Panc1 (cell line): ENCODE measurements at regions not wholly inside any gene's neighbourhood (a gene's known extent, or its start where the extent isn't known, plus 50 kb on each side); places are given as distances from the start of the nearest gene placed in this dataset.

ENCODE experiments used
- ATAC-seq: fragments of 200-7000 bp; cut with Tn5 transposase; 2 replicates; pipeline ENCODE4 v1.9.1; 2020; ENCODE audit warnings: mild to moderate bottlenecking, moderate library complexity
- BruUV-seq: library from RNA; stranded (reverse); fragments of 400-500 nt; replicated peaks from 2 replicates; lab custom pipeline; 2021; lab: Mats Ljungman, UMichigan
- CTCF ChIA-PET: fragments of 300-600 bp; sonication (Branson Sonifier 250); formaldehyde crosslinking; loops from one replicate; lab custom pipeline; 2022; ENCODE audit warnings: antibody characterized with exemption; lab: Charles Lee
- POLR2A ChIA-PET: fragments of 300-600 bp; sonication (Branson Sonifier 250); formaldehyde crosslinking; loops from one replicate; lab custom pipeline; 2022; ENCODE audit warnings: antibody characterized with exemption; lab: Charles Lee
- DNase-seq: peaks from one replicate; pipeline ENCODE4 v3.0.0-alpha.2; 2010; ENCODE audit warnings: low read depth, low spot score
- H3K27ac ChIP-seq: 2 replicates; pipeline ENCODE4 v1.5.1; 2011; ENCODE audit warnings: mild to moderate bottlenecking, low read length, inconsistent platforms
- H3K27me3 ChIP-seq: fragments of 200-500 bp; sonication (Bioruptor generic); 2 replicates; pipeline ENCODE4 v1.6.0; 2014; ENCODE audit warnings: low read length, inconsistent platforms; ENCODE audit not compliant: control insufficient read depth, insufficient read depth
- H3K36me3 ChIP-seq: fragments of 200-500 bp; sonication (Bioruptor generic); 2 replicates; pipeline ENCODE4 v1.5.1; 2014; ENCODE audit warnings: inconsistent platforms, mild to moderate bottlenecking, low read length, moderate library complexity; ENCODE audit not compliant: control insufficient read depth, insufficient read depth
- H3K4me1 ChIP-seq: 2 replicates; pipeline ENCODE4 v1.5.1; 2011; ENCODE audit warnings: inconsistent platforms, mild to moderate bottlenecking, low read length, moderate library complexity; ENCODE audit not compliant: control insufficient read depth, insufficient read depth
- H3K4me3 ChIP-seq, 2 experiments: 2 replicates each; pipeline ENCODE4 v1.5.1; 2011 to 2012; ENCODE audit warnings: low read depth in 2 of 2, low read length in 2 of 2, mild to moderate bottlenecking in 2 of 2, inconsistent platforms in 1 of 2, moderate library complexity in 1 of 2
- H3K9me3 ChIP-seq: fragments of 200-500 bp; sonication (Bioruptor generic); 2 replicates; pipeline ENCODE4 v1.5.1; 2014; ENCODE audit warnings: low read depth, mild to moderate bottlenecking, inconsistent platforms, low read length, moderate library complexity; ENCODE audit not compliant: control insufficient read depth, insufficient read depth
- CTCF ChIP-seq: fragments of 450-650 bp; IDR thresholded peaks from 2 replicates; pipeline ENCODE4 v1.5.1; 2017; ENCODE audit warnings: mild to moderate bottlenecking
- POLR2AphosphoS5 ChIP-seq: IDR thresholded peaks from 2 replicates; pipeline ENCODE4 v1.6.1; 2012; ENCODE audit warnings: mild to moderate bottlenecking, low read depth, low read length, moderate library complexity
- REST ChIP-seq, 2 experiments: IDR thresholded peaks; 2 replicates each; pipeline ENCODE4 v1.6.1; 2011 to 2012; ENCODE audit warnings: low read depth in 2 of 2, control low read depth in 1 of 2, low read length in 1 of 2, mild to moderate bottlenecking in 1 of 2, moderate library complexity in 1 of 2; ENCODE audit not compliant: insufficient read depth in 1 of 2
- SIN3A ChIP-seq: IDR thresholded peaks from 2 replicates; pipeline ENCODE4 v1.6.1; 2012; ENCODE audit warnings: low read depth, mild to moderate bottlenecking, low read length, moderate library complexity, borderline replicate concordance; ENCODE audit not compliant: insufficient read depth
- TCF7L2 ChIP-seq: IDR thresholded peaks from 2 replicates; pipeline ENCODE4 v1.6.1; 2011; ENCODE audit warnings: mild to moderate bottlenecking, low read depth, low read length, inconsistent platforms
- in situ Hi-C: cut with HindIII; loops from 2 replicates; pipeline ENCODE4 v1.10.0; 2016; ENCODE audit warnings: low sequenced_read_pairs, low pct_unique_long_range_greater_than_20kb
- intact Hi-C: fragments of 100-400 bp; cut with micrococcal nuclease; formaldehyde crosslinking; loops from one replicate; pipeline ENCODE4 v1.10.0; 2022; ENCODE audit not compliant: unreplicated experiment

- in situ Hi-C loops (no loop called here), intact Hi-C loops (no loop called here)
- Histone ChIP-seq H3K27ac (no peak overlapping the region), H3K4me1 (no peaks in the 10 kb centered on the region), H3K36me3 (no peaks in the 10 kb centered on the region), H3K27me3 (no peaks in the 10 kb centered on the region), H3K4me3 (no peak overlapping the region), H3K9me3 (no peaks in the 10 kb centered on the region)
- no peak for TF ChIP-seq SIN3A
- no peak for TF ChIP-seq POLR2AphosphoS5
- TF ChIP-seq TCF7L2 = no peak
- TF ChIP-seq REST (IDR thresholded peaks at IDR 0.05; ENCODE audit: insufficient read depth in 1 of 2, low read depth in 2 of 2, low read length in 1 of 2) = no peak
- ChIA-PET CTCF (no interaction called here), POLR2A (no interaction called here)
- ATAC-seq = no peak
- no peak for DNase-seq
- BruUV-seq = no TSS peak
Measured at GRCh38 chr16:5837007-5837670, 739.5 kb upstream of the EEF2KMT start.

GRCh38 chr16:5835876-5836275 is 738.3 kb upstream of the EEF2KMT start:
- H3K36me3 ChIP-seq = no peaks in the 10 kb centered on the region
- CTCF ChIA-PET = no interaction called here

More at GRCh38 chr16:5835876-5836275, 738.3 kb upstream of the EEF2KMT start:
- POLR2A ChIA-PET = no interaction called here
- H3K4me1 ChIP-seq = no peaks in the 10 kb centered on the region
- DNase-seq (no peak), ATAC-seq (no peak)
- no peak overlapping the region for H3K4me3 ChIP-seq
- no peak overlapping the region for H3K27ac ChIP-seq
- in situ Hi-C loops = no loop called here
- TF ChIP-seq POLR2AphosphoS5 = no peak
- no peak for TF ChIP-seq CTCF
- no TSS peak for BruUV-seq
- intact Hi-C loops = no loop called here
- no peaks in the 10 kb centered on the region for H3K27me3 ChIP-seq
- H3K9me3 ChIP-seq = no peaks in the 10 kb centered on the region
